MM.1S (cell line): ENCODE measurements at regions not wholly inside any gene's neighbourhood (a gene's known extent, or its start where the extent isn't known, plus 50 kb on each side); places are given as distances from the start of the nearest gene placed in this dataset.

Source experiments
- DNase-seq: peaks from one replicate; pipeline ENCODE4 v3.0.0-alpha.2; 2015
- H2AFZ ChIP-seq: fragments of 300-600 bp; sonication (generic); 2 replicates; pipeline ENCODE4 v1.6.0; 2016; ENCODE audit warnings: antibody characterized with exemption, low read length
- H3F3A ChIP-seq: fragments of 300-600 bp; sonication (generic); 2 replicates; pipeline ENCODE4 v1.6.1; 2016; ENCODE audit warnings: mild to moderate bottlenecking, antibody characterized with exemption, low read length, moderate library complexity, mixed read lengths; ENCODE audit not compliant: insufficient read depth
- H3K27ac ChIP-seq: fragments of 300-600 bp; sonication (generic); 2 replicates; pipeline ENCODE4 v1.5.1; 2016; ENCODE audit warnings: mild to moderate bottlenecking, low read length
- H3K27me3 ChIP-seq: fragments of 300-600 bp; sonication (generic); replicated peaks from 2 replicates; pipeline ENCODE4 v1.6.0; 2016; ENCODE audit warnings: low read length; ENCODE audit not compliant: insufficient read depth
- H3K36me3 ChIP-seq: fragments of 300-600 bp; sonication (generic); replicated peaks from 2 replicates; pipeline ENCODE4 v1.6.1; 2016; ENCODE audit warnings: mild to moderate bottlenecking, low read length, mixed read lengths; ENCODE audit not compliant: insufficient read depth
- H3K4me1 ChIP-seq: fragments of 300-600 bp; sonication (generic); 2 replicates; pipeline ENCODE4 v1.6.1; 2016; ENCODE audit warnings: low read length, mixed read lengths
- H3K4me2 ChIP-seq: fragments of 300-600 bp; sonication (generic); 2 replicates; pipeline ENCODE4 v1.6.0; 2016; ENCODE audit warnings: low read depth, low read length
- H3K4me3 ChIP-seq: fragments of 300-600 bp; sonication (generic); 2 replicates; pipeline ENCODE4 v1.5.1; 2016; ENCODE audit warnings: low read length, mixed read lengths
- H3K79me2 ChIP-seq: fragments of 300-600 bp; sonication (generic); 2 replicates; pipeline ENCODE4 v1.6.1; 2016; ENCODE audit warnings: mixed run types, low read length, mixed read lengths
- H3K9ac ChIP-seq: fragments of 300-600 bp; sonication (generic); 2 replicates; pipeline ENCODE4 v1.6.1; 2016; ENCODE audit warnings: low read length, mixed read lengths
- H3K9me2 ChIP-seq: fragments of 300-600 bp; sonication (generic); replicated peaks from 2 replicates; pipeline ENCODE4 v1.6.1; 2016; ENCODE audit warnings: mild to moderate bottlenecking, low read length, mixed read lengths; ENCODE audit not compliant: insufficient read depth
- H3K9me3 ChIP-seq: fragments of 300-600 bp; sonication (generic); replicated peaks from 2 replicates; pipeline ENCODE4 v1.6.1; 2016; ENCODE audit warnings: mild to moderate bottlenecking, low read length, mixed read lengths; ENCODE audit not compliant: insufficient read depth
- H4K20me1 ChIP-seq: fragments of 300-600 bp; sonication (generic); 2 replicates; pipeline ENCODE4 v1.6.1; 2016; ENCODE audit warnings: mild to moderate bottlenecking, low read length, moderate library complexity, mixed read lengths; ENCODE audit not compliant: insufficient read depth
- CTCF ChIP-seq: fragments of 300-600 bp; sonication (generic); IDR thresholded peaks from 2 replicates; pipeline ENCODE4 v1.5.1; 2016; ENCODE audit warnings: antibody characterized with exemption, low read length, mixed read lengths
- EZH2 ChIP-seq: fragments of 300-600 bp; sonication (generic); optimal IDR thresholded peaks from 2 replicates; pipeline ENCODE3; 2017; ENCODE audit warnings: low read depth, mild to moderate bottlenecking, antibody characterized with exemption, low read length, mixed read lengths
- EZH2phosphoT487 ChIP-seq: fragments of 300-600 bp; sonication (generic); IDR thresholded peaks from 2 replicates; pipeline ENCODE4 v1.6.1; 2018; ENCODE audit warnings: antibody characterized with exemption, low read length

- no peaks in the 10 kb centered on the region for H3K27me3 ChIP-seq
Observed at GRCh38 chr9:87035879-87036278, 88.6 kb upstream of the GAS1 start.

GRCh38 chr9:87036506-87036905 lies 89.2 kb upstream of the GAS1 start:
- Histone ChIP-seq H3K4me2 (no peak overlapping the region), H3K9me2 (no peaks in the 10 kb centered on the region), H3K9ac (no peak overlapping the region), H3K36me3 (no peaks in the 10 kb centered on the region), H3K4me1 (no peaks in the 10 kb centered on the region), H2AFZ (no peak overlapping the region), H3K4me3 (no peak overlapping the region), H3K9me3 (no peaks in the 10 kb centered on the region), H4K20me1 (no peaks in the 10 kb centered on the region), H3K79me2 (no peaks in the 10 kb centered on the region), H3F3A (no peaks in the 10 kb centered on the region), H3K27ac (no peak overlapping the region), H3K27me3 (no peaks in the 10 kb centered on the region)
- DNase-seq: no peak
- TF ChIP-seq EZH2phosphoT487: no peak
- TF ChIP-seq CTCF: no peak
- no peak for TF ChIP-seq EZH2

More at GRCh38 chr9:87035879-87036278, 88.6 kb upstream of the GAS1 start:
- Histone ChIP-seq H3K36me3 (no peaks in the 10 kb centered on the region), H3K4me2 (no peak overlapping the region), H3K9ac (no peak overlapping the region), H3K9me3 (no peaks in the 10 kb centered on the region), H3F3A (no peaks in the 10 kb centered on the region), H3K9me2 (no peaks in the 10 kb centered on the region), H3K4me3 (no peak overlapping the region), H3K27ac (no peak overlapping the region), H2AFZ (no peak overlapping the region), H3K4me1 (no peaks in the 10 kb centered on the region), H4K20me1 (no peaks in the 10 kb centered on the region), H3K79me2 (no peaks in the 10 kb centered on the region)
- DNase-seq: no peak
- TF ChIP-seq EZH2 (no peak), CTCF (no peak), EZH2phosphoT487 (no peak)

- H3K9me2 ChIP-seq: no peaks in the 10 kb centered on the region
- H3K27ac ChIP-seq: no peak overlapping the region
- H3K9me3 ChIP-seq: no peaks in the 10 kb centered on the region
- H2AFZ ChIP-seq: no peak overlapping the region
- H3K9ac ChIP-seq: no peak overlapping the region
- TF ChIP-seq EZH2 (no peak), CTCF (no peak), EZH2phosphoT487 (no peak)
- no peaks in the 10 kb centered on the region for H3F3A ChIP-seq
- H3K4me1 ChIP-seq: no peaks in the 10 kb centered on the region
- H4K20me1 ChIP-seq: no peaks in the 10 kb centered on the region
- H3K36me3 ChIP-seq: no peaks in the 10 kb centered on the region
- DNase-seq: no peak
- no peaks in the 10 kb centered on the region for H3K79me2 ChIP-seq
- no peak overlapping the region for H3K4me2 ChIP-seq
- no peaks in the 10 kb centered on the region for H3K27me3 ChIP-seq
- H3K4me3 ChIP-seq: no peak overlapping the region
Observed at GRCh38 chr9:87039809-87040392, 92.6 kb upstream of the GAS1 start.
